ENCODE measurements at regions not wholly inside any gene's neighbourhood (a gene's known extent, or its start where the extent isn't known, plus 50 kb on each side); places are given as distances from the start of the nearest gene placed in this dataset.

DNA sequence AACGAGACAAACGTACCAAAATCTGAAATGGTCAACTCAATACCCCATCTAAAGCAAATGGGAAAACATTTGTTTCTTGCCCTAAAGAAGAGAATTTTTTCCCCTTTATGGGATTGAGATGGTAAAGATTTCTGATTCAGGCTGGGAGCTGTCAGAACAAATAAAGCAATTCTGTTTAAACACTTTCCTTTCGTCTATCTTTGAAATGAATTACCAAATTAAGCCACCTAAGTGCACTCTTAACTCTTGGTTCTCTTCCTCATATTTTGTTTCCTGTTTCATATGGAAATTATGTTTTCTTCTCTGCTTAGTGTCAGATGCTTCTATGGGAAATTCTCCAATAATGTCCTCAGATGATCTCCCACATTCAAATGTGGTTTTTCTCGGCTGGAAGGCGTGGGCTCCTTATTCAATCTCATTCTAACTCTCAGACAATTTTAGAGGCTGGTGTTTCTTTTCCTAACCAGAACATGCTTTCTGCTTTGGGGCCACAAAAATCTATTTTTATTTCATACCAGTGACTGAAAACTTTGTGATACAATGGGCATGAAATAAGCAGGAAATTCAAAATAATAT, 50.3 kb upstream of the HPF1 start:
- no peak for DNase-seq
